ENCODE measurements at regions not wholly inside any gene's neighbourhood (a gene's known extent, or its start where the extent isn't known, plus 50 kb on each side); places are given as distances from the start of the nearest gene placed in this dataset.

- TF ChIP-seq CTCF (IDR thresholded peaks at IDR 0.05) = no peak
- TF ChIP-seq POLR2A (IDR thresholded peaks at IDR 0.05) = no peak
Observed at GRCh38 chr4:186939226-186939625, 215.6 kb upstream of the FAT1 start.

Data from body of pancreas (tissue), 4 donors.